GM18951 (cell line): ENCODE measurements at regions not wholly inside any gene's neighbourhood (a gene's known extent, or its start where the extent isn't known, plus 50 kb on each side); places are given as distances from the start of the nearest gene placed in this dataset.

Experiments used
- POLR2A ChIP-seq: IDR thresholded peaks from 4 replicates; pipeline ENCODE4 v1.6.1; 2011; ENCODE audit warnings: mild to moderate bottlenecking; ENCODE audit not compliant: insufficient read length, insufficient read depth; ENCODE audit errors: extremely low read depth
- in situ Hi-C: fragments of 300-500 bp; cut with MboI; formaldehyde crosslinking; loops from one replicate; pipeline ENCODE4 v1.12.0; 2022; ENCODE audit warnings: low sequenced_read_pairs, mixed read lengths, inconsistent platforms; ENCODE audit not compliant: unreplicated experiment

GRCh38 chr1:79374397-79374796 lies 367.9 kb upstream of the ADGRL4 start:
- TF ChIP-seq POLR2A: no peak
- in situ Hi-C loops: loop anchor here (25.0 kb wide), 1 partner anchor 537 kb away; no protein-coding TSS in a partner anchor

GRCh38 chr1:79373481-79374125 lies 367.1 kb upstream of the ADGRL4 start:
- in situ Hi-C loops: loop anchor here (25.0 kb wide), 1 partner anchor 536 kb away; no protein-coding TSS in a partner anchor
- no peak for TF ChIP-seq POLR2A

GRCh38 chr1:79371802-79372201 lies 365.3 kb upstream of the ADGRL4 start:
- in situ Hi-C loops: loop anchor here (25.0 kb wide), 1 partner anchor 535 kb away; no protein-coding TSS in a partner anchor
- TF ChIP-seq POLR2A: no peak

- in situ Hi-C loops: loop anchor here (25.0 kb wide), 1 partner anchor 532 kb away; no protein-coding TSS in a partner anchor
- TF ChIP-seq POLR2A: no peak
Measured at GRCh38 chr1:79369091-79369490, 362.6 kb upstream of the ADGRL4 start.

GRCh38 chr1:79364896-79365295 lies 358.4 kb upstream of the ADGRL4 start:
- TF ChIP-seq POLR2A: no peak
- in situ Hi-C loops: loop anchor here (25.0 kb wide), 1 partner anchor 528 kb away; no protein-coding TSS in a partner anchor

GRCh38 chr1:79363430-79363829 lies 356.9 kb upstream of the ADGRL4 start:
- no peak for TF ChIP-seq POLR2A
- in situ Hi-C loops: loop anchor here (25.0 kb wide), 1 partner anchor 526 kb away; no protein-coding TSS in a partner anchor

- TF ChIP-seq POLR2A: no peak
- in situ Hi-C loops: loop anchor here (25.0 kb wide), 1 partner anchor 525 kb away; no protein-coding TSS in a partner anchor
Measured at GRCh38 chr1:79362470-79362869, 355.9 kb upstream of the ADGRL4 start.

GRCh38 chr1:79355090-79355489 lies 348.6 kb upstream of the ADGRL4 start:
- no peak for TF ChIP-seq POLR2A
- in situ Hi-C loops: loop anchor here (25.0 kb wide), 1 partner anchor 518 kb away; no protein-coding TSS in a partner anchor

- TF ChIP-seq POLR2A: no peak
- in situ Hi-C loops: loop anchor here (25.0 kb wide), 1 partner anchor 516 kb away; no protein-coding TSS in a partner anchor
Measured at GRCh38 chr1:79353224-79353623, 346.7 kb upstream of the ADGRL4 start.

- no peak for TF ChIP-seq POLR2A
- in situ Hi-C loops: no loop called here
Measured at GRCh38 chr1:79326875-79327274, 320.3 kb upstream of the ADGRL4 start.

GRCh38 chr1:79325705-79326104 lies 319.2 kb upstream of the ADGRL4 start:
- in situ Hi-C loops: no loop called here
- TF ChIP-seq POLR2A: no peak

- in situ Hi-C loops: no loop called here
- TF ChIP-seq POLR2A: no peak
Measured at GRCh38 chr1:79325126-79325525, 318.6 kb upstream of the ADGRL4 start.

- TF ChIP-seq POLR2A: no peak
- in situ Hi-C loops: no loop called here
Measured at GRCh38 chr1:79323239-79324025, 316.9 kb upstream of the ADGRL4 start.

GRCh38 chr1:79322511-79323027 lies 316.0 kb upstream of the ADGRL4 start:
- in situ Hi-C loops: no loop called here

GRCh38 chr1:79312438-79312837 lies 305.9 kb upstream of the ADGRL4 start:
- TF ChIP-seq POLR2A: no peak
- in situ Hi-C loops: no loop called here

More at GRCh38 chr1:79322511-79323027, 316.0 kb upstream of the ADGRL4 start:
- TF ChIP-seq POLR2A: no peak
